Epithelial cell of proximal tubule (primary cell): ENCODE measurements at regions not wholly inside any gene's neighbourhood (a gene's known extent, or its start where the extent isn't known, plus 50 kb on each side); places are given as distances from the start of the nearest gene placed in this dataset.

Experiments used
- DNase-seq: peaks from one replicate; pipeline ENCODE4 v3.0.0-alpha.2; 2011; ENCODE audit warnings: low read depth
- H3K4me3 ChIP-seq: 2 replicates; pipeline ENCODE4 v1.5.1; 2011; ENCODE audit warnings: low read depth, mild to moderate bottlenecking, low read length
- TF ChIP-seq, protein P1 (sequence below): conservative IDR thresholded peaks from 2 replicates; pipeline ENCODE4 v1.5.1; 2012; ENCODE audit warnings: low read depth, mild to moderate bottlenecking, low read length

DNA sequence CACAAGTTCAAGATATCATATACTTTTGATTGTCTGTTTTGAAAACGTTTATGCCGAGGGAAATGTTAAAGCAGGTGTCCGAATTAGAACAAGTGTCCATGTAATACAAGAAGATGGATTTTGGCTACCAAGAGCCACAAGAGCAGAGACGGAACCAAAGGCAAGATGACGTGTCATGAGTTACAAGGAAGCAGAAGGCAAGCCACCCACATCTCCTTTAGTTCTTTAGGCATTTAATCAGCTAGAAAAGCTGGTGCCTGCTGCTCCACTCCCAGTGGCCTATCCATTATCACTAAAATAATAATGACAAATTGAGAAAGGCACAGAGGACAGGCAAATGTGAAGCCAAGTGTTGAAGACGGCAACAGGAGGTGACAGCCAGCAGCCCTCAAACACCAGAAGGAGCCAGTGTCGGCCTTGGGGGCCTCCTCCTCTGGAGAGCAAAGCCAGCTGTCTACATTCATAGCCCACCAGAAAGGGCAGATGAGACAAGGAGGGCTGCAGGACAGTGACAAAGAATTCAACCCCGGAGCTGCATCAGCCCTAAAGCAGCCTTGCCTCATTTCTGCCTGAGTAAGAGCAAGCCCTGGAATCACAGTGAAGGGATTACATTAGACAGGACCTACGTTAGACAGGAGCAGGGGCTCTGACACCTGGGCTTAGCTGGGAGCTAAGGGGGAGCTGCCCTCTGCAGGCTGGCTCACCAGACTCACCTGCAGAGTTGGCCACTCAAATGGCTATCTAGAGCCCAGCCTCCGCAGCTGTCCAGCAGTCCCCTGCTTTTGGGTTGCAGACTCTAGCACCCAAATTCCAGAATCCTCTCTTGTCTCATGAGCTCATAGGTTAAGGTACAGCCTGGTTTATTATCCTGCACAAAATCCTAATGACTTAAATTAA is 569.9 kb downstream of the UQCRFS1 start:
- DNase-seq = no peak
- no peak overlapping the region for H3K4me3 ChIP-seq
- TF ChIP-seq, protein P1, sequence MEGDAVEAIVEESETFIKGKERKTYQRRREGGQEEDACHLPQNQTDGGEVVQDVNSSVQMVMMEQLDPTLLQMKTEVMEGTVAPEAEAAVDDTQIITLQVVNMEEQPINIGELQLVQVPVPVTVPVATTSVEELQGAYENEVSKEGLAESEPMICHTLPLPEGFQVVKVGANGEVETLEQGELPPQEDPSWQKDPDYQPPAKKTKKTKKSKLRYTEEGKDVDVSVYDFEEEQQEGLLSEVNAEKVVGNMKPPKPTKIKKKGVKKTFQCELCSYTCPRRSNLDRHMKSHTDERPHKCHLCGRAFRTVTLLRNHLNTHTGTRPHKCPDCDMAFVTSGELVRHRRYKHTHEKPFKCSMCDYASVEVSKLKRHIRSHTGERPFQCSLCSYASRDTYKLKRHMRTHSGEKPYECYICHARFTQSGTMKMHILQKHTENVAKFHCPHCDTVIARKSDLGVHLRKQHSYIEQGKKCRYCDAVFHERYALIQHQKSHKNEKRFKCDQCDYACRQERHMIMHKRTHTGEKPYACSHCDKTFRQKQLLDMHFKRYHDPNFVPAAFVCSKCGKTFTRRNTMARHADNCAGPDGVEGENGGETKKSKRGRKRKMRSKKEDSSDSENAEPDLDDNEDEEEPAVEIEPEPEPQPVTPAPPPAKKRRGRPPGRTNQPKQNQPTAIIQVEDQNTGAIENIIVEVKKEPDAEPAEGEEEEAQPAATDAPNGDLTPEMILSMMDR = no peak

DNA sequence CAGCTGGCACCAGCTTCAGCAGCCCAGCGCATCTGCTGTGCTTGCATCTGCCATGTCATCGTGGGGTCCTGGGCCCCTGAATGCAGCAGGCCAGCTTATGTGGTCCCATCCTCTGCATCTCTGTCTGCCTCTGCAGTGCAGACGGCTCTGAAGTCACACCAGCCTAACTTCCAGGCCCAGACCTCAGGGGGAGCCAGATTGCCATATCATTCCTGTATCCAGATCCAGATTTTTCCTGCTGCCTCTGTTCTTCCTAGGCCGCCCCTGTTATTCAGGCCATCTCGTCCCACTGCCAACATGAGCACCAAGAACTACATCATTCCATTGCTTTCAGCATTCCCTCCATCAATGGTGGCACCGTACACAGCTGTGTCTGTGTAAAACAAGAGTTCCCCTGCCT is 571.6 kb downstream of the UQCRFS1 start:
- TF ChIP-seq, protein P1 = no peak
- no peak for DNase-seq
- no peak overlapping the region for H3K4me3 ChIP-seq

DNA sequence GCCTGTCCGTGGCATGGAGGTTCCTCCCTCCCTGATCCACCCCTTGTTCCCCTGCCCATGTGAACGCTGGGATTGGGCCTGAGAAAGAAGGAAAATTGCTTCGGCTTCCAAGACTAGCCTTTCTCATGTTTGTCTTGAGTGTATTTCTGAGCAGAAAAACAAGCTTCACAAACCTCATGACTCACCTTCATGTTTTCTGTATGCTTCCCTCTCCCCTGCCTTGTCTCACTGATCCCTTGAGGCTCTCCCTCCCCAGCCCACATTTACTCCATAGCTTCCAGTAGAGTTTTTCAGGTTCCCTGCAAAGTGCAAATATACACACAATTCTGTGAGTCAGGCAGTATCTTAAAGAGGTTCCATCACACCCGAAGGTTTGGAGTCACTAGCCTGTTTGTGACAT is 572.4 kb downstream of the UQCRFS1 start:
- DNase-seq = no peak
- H3K4me3 ChIP-seq = no peak overlapping the region
- TF ChIP-seq, protein P1 = no peak

DNA sequence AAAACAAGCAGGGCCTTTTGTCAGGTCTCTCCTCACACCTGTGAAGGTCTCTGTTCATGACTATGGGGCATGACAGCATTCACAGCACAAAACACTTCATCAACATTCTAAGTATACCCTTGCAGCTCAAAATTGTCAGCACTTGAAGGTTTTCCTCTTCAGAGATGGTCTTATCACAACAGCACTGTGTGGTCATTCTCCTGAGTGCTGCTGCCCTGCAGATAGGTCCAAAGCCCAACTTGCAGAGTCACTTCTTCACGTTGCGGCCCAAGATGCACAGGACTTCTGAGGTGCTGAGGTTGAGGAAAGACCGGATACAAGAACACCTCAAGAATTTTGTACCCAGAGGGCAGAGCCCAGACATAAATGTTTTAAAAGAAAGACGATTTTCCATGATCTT is 574.5 kb downstream of the UQCRFS1 start:
- no peak overlapping the region for H3K4me3 ChIP-seq
- DNase-seq = no peak
- TF ChIP-seq, protein P1 = no peak

DNA sequence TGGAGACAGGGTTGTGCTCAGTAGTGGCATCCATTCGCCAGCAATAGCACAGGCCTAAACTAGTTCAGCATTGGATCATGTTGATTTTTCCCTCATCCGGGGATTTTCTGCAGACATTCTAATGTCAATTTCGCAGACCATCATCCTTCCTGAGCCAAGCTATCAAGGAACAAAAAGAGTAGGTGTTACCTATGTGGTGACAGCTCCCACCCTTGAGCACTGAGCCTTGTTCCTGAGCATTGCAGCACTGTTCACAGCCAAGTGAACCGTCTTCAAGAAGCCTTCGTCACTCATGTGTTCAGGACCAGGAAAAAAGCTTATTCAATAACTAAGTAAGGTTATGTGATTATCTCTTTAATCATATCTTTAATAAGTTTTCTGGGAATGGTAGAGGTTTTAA is 576.2 kb downstream of the UQCRFS1 start:
- DNase-seq = no peak
- no peak overlapping the region for H3K4me3 ChIP-seq

DNA sequence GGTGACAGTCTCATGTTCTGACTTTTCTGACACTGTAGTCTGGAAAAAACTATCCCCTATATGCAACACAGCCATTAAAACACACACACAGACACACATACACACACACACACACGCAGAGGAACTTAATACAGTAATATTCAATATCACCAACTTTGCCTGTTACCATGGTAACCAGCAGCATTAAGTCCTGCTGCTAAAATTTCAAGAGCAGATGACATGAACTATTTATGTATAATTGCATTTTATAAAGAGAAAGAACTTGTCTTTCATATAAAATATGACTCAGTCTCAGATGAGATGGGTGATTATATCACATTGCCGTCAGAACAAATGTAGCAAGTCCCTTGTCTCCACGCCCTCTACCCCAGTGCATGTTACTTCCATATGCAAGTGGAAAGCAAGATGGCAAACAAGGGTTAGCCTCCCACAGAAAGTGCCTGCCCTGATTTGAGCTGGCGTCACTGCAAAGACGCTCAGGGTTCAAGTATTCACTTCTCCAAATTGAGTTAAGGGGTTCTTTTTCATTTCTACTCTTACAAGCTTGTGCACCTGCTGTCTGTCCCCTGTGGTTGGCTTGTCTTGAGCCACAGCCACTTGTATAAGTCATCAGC is 576.8 kb downstream of the UQCRFS1 start:
- DNase-seq = no peak
- TF ChIP-seq, protein P1 = no peak
- no peak overlapping the region for H3K4me3 ChIP-seq

More for the DNA sequence above, 576.2 kb downstream of the UQCRFS1 start:
- TF ChIP-seq, protein P1 = no peak
